Kidney (tissue), 13 donors: ENCODE measurements at regions not wholly inside any gene's neighbourhood (a gene's known extent, or its start where the extent isn't known, plus 50 kb on each side); places are given as distances from the start of the nearest gene placed in this dataset.

Experiments used
- DNase-seq, 5 donors: peaks; one replicate each; pipeline ENCODE4 v3.0.0-alpha.2; 2013 to 2020
- FAIRE-seq: peaks from 2 replicates; lab custom pipeline; 2012; peaks lifted over from hg19 to GRCh38; lab: Jason Lieb, UNC
- H3K27ac ChIP-seq, 2 donors: one replicate each; pipeline ENCODE4 v1.7.0; 2013; ENCODE audit warnings: low read depth in 2 of 2, low read length in 2 of 2, inconsistent platforms in 1 of 2
- H3K27me3 ChIP-seq: one replicate; pipeline ENCODE4 v1.7.1; 2013; ENCODE audit warnings: low read length, inconsistent platforms; ENCODE audit not compliant: control insufficient read depth, insufficient read depth
- H3K36me3 ChIP-seq, 3 donors: one replicate each; pipeline versions ENCODE4 v1.7.0 to v1.7.1; 2013; ENCODE audit warnings: low read length in 3 of 3, control low read depth in 1 of 3, inconsistent platforms in 1 of 3; ENCODE audit not compliant: insufficient read depth in 3 of 3, control insufficient read depth in 2 of 3
- H3K4me1 ChIP-seq, 3 donors: one replicate each; pipeline versions ENCODE4 v1.7.0 to v1.7.1; 2013; ENCODE audit warnings: low read length in 3 of 3, inconsistent platforms in 1 of 3, low read depth in 1 of 3; ENCODE audit not compliant: control insufficient read depth in 2 of 3, insufficient read depth in 2 of 3
- H3K4me3 ChIP-seq, 3 donors: one replicate each; pipeline versions ENCODE4 v1.7.0 to v1.8.1; 2013; ENCODE audit warnings: low read length in 3 of 3, control low read depth in 1 of 3, inconsistent platforms in 1 of 3
- H3K9ac ChIP-seq, 3 donors: one replicate each; pipeline versions ENCODE4 v1.7.0 to v1.7.1; 2013; ENCODE audit warnings: low read length in 3 of 3, control low read depth in 1 of 3, inconsistent platforms in 1 of 3
- H3K9me3 ChIP-seq, 3 donors: one replicate each; pipeline versions ENCODE4 v1.7.0 to v1.7.1; 2013; ENCODE audit warnings: low read length in 3 of 3, control low read depth in 1 of 3, inconsistent platforms in 1 of 3; ENCODE audit not compliant: control insufficient read depth in 2 of 3, insufficient read depth in 1 of 3
- intact Hi-C: fragments of 100-400 bp; cut with DNase I; formaldehyde crosslinking; loops from one replicate; pipeline ENCODE4 v1.11.1; 2022
- TF ChIP-seq, protein P1 (sequence below): IDR thresholded peaks from 3 replicates; pipeline ENCODE4 v1.5.1; 2012; ENCODE audit warnings: mild to moderate bottlenecking, moderate library complexity, borderline replicate concordance; ENCODE audit not compliant: insufficient read depth; ENCODE audit errors: extremely low read depth
- donor health status: control.
- donor health status: control.
- donor health status: control.
- donor health status: control.
- donor health status: control.
- donor health status: DM: yes; HTN: yes; CAD: no.
- donor health status: Normal renal cell carcinoma (clear cell type).

DNA sequence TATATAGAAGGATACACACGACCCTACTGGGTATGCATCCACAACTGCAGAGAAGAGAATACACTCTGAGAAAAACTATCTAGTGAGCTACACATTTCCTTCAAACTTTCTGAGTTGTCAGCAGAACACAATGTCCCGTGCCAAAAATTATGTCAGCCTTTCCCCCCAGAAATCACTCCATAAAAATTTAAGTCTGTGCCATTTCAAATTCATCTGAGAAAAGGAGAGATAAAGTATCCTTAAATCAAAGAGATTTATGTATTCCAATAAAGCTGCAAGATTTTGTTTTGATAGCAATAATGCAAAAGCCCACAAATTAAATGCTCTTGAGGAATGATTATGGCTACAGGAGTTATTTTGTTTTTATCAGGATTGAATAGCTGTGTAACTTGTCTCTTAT, 760.1 kb downstream of the CDH11 start:
- peak in 1 of 5 donors; percentile 6 for DNase-seq
- H3K9me3 ChIP-seq = no peaks in the 10 kb centered on the region
- TF ChIP-seq, protein P1, sequence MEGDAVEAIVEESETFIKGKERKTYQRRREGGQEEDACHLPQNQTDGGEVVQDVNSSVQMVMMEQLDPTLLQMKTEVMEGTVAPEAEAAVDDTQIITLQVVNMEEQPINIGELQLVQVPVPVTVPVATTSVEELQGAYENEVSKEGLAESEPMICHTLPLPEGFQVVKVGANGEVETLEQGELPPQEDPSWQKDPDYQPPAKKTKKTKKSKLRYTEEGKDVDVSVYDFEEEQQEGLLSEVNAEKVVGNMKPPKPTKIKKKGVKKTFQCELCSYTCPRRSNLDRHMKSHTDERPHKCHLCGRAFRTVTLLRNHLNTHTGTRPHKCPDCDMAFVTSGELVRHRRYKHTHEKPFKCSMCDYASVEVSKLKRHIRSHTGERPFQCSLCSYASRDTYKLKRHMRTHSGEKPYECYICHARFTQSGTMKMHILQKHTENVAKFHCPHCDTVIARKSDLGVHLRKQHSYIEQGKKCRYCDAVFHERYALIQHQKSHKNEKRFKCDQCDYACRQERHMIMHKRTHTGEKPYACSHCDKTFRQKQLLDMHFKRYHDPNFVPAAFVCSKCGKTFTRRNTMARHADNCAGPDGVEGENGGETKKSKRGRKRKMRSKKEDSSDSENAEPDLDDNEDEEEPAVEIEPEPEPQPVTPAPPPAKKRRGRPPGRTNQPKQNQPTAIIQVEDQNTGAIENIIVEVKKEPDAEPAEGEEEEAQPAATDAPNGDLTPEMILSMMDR = no peak
- intact Hi-C loops = no loop called here
- no peak overlapping the region for H3K9ac ChIP-seq
- FAIRE-seq = no peak
- H3K27me3 ChIP-seq = no peaks in the 10 kb centered on the region
- no peaks in the 10 kb centered on the region for H3K36me3 ChIP-seq
- H3K4me1 ChIP-seq = peaks cover 0 to 2% (median 0%) of the 10 kb centered on the region in 3 donors
- no peak overlapping the region for H3K27ac ChIP-seq
- no peak overlapping the region for H3K4me3 ChIP-seq

DNA sequence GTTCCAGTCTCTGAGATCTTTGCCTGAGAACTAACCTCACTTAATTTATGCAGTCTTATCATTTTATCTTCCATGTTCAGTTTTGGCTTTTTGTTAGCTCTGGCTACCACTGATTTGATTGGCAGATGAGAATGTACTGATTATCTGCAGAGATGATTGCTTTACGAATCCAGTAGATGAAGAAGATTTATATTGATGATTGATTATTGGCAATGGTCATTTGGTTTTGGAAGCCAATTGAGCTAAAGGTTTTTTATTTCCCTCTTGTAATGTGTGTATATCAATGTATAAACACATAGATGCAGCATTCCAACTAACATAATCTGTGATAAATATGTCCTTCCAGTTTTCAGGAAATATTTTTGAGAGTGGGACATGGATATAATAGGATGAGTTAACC, 763.6 kb downstream of the CDH11 start:
- Histone ChIP-seq H3K9me3 (no peaks in the 10 kb centered on the region), H3K4me1 (peaks cover 0 to 5% (median 0%) of the 10 kb centered on the region in 3 donors), H3K9ac (no peak overlapping the region), H3K27ac (no peak overlapping the region), H3K4me3 (no peak overlapping the region), H3K36me3 (no peaks in the 10 kb centered on the region), H3K27me3 (no peaks in the 10 kb centered on the region)
- DNase-seq = no peak
- intact Hi-C loops = no loop called here
- no peak for FAIRE-seq
- TF ChIP-seq, protein P1 = no peak

DNA sequence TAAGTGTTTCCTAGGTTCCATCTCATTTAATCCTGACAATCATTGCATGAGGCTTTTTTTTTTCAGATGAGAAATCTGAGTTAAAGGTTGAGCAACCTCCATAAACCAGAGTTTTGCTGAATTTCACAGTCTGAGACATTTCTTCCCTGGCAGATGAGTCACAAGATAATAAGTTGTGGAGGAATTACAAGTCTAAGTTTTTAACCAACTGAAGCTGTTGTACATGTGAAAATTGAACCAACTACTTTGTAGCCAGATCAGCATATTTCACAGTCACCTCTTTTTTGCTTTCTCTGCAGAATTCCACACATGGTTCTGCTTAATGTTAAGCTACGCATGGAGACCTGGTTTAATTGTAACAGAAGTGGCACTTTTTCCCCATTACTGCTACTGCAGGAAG, 765.6 kb downstream of the CDH11 start:
- intact Hi-C loops = no loop called here
- DNase-seq (peak in 2 of 5 donors; percentile 30 to 50), FAIRE-seq (peak; percentile 56)
- no peak overlapping the region for H3K27ac ChIP-seq
- H3K9ac ChIP-seq = no peak overlapping the region
- H3K9me3 ChIP-seq = no peaks in the 10 kb centered on the region
- no peak overlapping the region for H3K4me3 ChIP-seq
- H3K4me1 ChIP-seq = peaks cover 0 to 5% (median 0%) of the 10 kb centered on the region in 3 donors
- H3K36me3 ChIP-seq = no peaks in the 10 kb centered on the region
- H3K27me3 ChIP-seq = no peaks in the 10 kb centered on the region
- TF ChIP-seq, protein P1 = no peak

DNA sequence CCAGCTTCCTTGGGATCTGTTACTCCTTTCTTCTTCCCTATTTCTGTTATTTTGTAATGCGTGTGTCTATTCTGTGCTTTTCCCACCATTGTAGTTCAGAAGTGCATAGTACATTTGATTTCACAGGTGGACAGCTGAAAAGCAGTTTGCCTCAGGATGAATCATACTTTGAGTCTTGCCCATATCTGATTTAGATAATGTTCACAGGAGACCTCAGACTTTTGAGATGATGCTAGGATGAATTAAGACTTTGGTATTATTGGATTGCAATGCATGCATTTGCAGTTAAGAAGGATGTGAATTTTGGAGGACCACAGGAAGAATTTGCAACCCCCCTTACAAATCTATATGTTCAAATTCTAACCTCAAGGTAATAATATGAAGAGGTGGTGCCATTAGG, 769.6 kb downstream of the CDH11 start:
- no peaks in the 10 kb centered on the region for H3K9me3 ChIP-seq
- H3K4me3 ChIP-seq = no peak overlapping the region
- H3K9ac ChIP-seq = no peak overlapping the region
- FAIRE-seq (no peak), DNase-seq (no peak)
- intact Hi-C loops = no loop called here
- no peaks in the 10 kb centered on the region for H3K27me3 ChIP-seq
- no peaks in the 10 kb centered on the region for H3K36me3 ChIP-seq
- H3K27ac ChIP-seq = no peak overlapping the region
- TF ChIP-seq, protein P1 = no peak
- peaks cover 0 to 5% (median 0%) of the 10 kb centered on the region in 3 donors for H3K4me1 ChIP-seq
